ENCODE measurements at regions not wholly inside any gene's neighbourhood (a gene's known extent, or its start where the extent isn't known, plus 50 kb on each side); places are given as distances from the start of the nearest gene placed in this dataset.

DNA sequence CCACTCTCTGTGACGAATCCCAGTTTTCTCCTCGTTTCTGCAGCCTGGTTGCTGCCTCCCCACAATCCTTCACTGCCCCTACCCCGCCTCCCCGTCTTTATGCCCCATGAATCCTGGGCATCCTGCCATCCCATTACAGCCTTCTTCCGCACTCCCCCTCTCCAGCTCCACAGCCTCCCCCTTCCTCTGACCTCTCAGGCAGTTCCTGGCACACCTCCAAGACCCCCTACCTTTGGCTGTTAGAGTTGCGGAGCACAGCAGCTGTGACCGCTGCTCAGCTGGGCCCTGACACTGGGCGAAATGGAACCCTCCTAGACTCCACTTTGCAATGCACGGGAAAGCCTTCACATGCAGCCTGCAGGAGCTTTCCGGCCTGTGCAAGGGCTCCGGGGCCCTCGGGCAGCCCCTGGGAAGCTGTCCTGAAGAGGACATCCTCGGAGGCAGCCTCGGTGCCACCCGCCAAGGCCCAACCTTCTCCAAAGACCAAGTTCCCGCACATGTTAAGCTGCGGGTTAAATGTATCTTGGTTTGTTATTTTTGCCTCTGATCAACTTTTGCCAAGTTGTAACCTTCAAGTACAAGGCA is 400.7 kb upstream of the MKI67 start:
- DNase-seq (ENCODE audit: low read depth in 2 of 2) = peak in 1 of 2 donors; percentile 20

DNA sequence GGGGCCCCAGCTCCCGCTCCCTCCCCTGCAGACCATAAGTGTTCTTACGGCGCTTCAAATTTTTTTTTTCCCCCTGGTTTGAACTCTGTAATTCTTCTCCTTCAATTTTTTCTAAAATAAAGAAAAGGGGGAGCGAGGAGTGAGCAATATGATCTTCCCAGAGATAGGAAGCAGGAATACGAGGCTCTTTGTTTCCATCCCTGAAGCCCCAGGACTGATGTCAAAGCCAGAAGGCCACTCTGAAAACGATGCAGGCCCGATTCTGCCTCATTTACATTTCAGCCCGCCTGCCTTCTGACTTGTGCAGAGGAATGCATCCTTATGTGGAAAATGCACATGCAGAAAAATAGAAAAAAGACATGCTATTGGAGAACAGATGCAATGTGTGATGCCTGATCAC is 401.5 kb upstream of the MKI67 start:
- no peak for DNase-seq (ENCODE audit: low read depth in 2 of 2)

DNA sequence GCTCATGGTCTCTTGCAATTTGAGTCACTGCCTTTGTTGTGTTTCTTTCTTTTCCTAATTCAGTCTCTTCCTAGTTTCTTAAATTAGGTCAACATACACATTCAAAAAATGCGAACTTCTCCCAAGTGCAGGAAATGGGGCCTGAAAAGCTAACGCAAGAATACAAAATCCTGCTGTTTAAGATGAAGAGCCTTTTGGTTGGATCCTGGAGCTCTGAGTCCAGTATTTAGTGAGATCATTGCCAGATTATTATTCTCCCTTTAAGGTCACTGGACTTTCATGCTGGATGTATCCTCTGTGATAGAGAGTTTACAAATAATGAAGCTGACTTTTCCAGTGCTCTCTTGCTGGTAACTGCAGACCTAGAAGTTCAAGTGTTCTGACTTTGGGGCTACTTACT is 401.9 kb upstream of the MKI67 start:
- no peak for DNase-seq (ENCODE audit: low read depth in 2 of 2)

DNA sequence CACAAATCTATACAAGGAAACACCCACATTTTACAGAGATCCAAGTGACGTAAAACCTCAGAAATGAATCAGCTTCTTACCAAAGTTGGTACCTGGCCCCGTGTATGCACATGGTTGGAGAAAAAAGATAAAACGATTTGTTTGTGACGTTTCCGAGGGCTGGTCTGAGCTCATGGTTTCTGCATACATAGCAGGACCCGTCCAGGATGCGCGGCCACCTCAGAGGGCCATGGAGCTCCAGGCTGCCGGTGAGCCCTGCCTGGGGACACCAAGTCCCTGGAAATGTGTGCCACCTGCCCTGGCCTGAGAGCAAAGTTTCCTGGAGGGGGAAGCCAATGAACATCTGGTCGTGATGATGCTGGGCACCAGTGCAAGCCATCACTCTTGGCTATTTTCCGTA is 402.6 kb upstream of the MKI67 start:
- no peak for DNase-seq (ENCODE audit: low read depth in 2 of 2)

DNA sequence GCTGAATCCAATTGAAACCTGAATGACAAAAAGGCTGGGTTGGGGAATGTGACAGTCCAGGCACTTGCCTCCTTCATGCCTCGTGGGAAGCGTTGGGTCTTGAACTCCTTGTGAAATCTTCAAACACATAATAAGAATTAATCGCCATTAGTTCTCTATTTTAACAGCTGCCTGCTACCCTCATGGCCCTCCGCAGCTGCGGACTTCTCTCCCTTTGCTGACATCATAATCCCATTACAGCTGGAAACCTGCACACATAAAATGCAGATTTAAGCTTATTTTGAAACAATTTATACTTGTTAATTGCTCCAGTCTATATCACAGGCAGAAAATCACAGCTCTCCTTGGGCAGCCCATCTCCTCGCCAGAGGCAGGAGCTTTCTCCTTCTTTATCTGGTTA is 403.0 kb upstream of the MKI67 start:
- DNase-seq (ENCODE audit: low read depth in 2 of 2) = no peak

GRCh38 chr10:128530301-128530700 is 404.1 kb upstream of the MKI67 start:
- no peak for DNase-seq (ENCODE audit: low read depth in 2 of 2)

DNA sequence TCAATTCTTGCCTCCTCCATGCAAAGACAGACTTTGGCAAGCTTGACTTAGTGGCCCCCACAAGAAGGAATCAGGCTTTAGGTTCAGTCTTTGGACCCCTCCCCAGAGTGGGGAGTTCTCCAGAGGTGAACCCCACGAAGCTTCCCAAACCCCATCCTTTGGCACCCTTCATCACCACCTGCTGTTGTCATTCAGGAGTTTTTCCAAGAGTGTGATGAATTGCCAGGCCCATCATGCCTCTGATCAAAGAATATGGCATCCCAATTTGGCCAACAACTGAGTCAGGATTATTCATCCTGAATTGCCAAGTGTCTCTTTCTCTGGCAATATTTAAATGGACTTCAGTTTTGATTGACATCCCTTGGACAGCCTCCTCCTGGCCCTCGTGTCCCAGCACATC is 404.7 kb upstream of the MKI67 start:
- no peak for DNase-seq (ENCODE audit: low read depth in 2 of 2)

DNA sequence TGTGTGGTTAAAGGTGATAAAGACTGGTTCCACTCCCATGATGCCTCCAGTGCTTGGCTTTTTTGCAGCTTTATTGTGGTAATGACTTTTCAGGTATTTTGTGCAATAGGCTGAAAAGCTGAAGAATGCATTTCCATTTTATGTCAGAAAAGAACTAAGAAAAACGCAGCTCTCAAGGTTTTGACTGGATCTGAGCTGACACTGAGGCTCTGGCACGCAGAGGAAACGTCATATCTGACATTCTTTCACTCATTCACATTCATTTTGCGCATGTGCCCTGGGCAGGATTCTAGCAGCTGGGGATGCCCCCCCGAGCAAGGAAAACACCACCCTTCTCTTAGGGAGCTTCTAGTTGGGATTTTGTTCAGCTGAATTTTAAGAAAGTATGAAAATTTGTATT is 408.5 kb upstream of the MKI67 start:
- no peak for DNase-seq (ENCODE audit: low read depth in 2 of 2)

DNA sequence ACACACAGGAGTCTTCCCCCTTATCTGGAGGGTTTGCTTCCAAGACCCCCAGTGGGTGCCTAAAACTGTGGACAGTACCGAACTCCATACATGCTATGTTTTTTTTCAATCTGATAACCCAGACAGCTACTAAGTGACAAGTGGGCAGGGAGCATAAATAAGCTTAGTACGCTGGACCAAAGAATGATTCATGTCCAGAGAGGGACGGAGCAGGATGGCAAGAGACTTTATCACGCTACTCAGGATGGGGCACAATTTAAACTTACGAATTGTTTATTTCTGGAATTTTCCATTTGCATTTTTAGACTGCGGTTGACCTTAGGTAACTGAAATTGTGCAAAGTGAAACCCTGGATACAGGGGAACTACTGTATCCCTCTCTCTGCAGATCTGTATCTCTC is 410.0 kb upstream of the MKI67 start:
- DNase-seq (ENCODE audit: low read depth in 2 of 2) = no peak

GRCh38 chr10:128537834-128538330 is 411.7 kb upstream of the MKI67 start:
- no peak for DNase-seq (ENCODE audit: low read depth in 2 of 2)

GRCh38 chr10:128538671-128539070 is 412.4 kb upstream of the MKI67 start:
- DNase-seq (ENCODE audit: low read depth in 2 of 2) = no peak

DNA sequence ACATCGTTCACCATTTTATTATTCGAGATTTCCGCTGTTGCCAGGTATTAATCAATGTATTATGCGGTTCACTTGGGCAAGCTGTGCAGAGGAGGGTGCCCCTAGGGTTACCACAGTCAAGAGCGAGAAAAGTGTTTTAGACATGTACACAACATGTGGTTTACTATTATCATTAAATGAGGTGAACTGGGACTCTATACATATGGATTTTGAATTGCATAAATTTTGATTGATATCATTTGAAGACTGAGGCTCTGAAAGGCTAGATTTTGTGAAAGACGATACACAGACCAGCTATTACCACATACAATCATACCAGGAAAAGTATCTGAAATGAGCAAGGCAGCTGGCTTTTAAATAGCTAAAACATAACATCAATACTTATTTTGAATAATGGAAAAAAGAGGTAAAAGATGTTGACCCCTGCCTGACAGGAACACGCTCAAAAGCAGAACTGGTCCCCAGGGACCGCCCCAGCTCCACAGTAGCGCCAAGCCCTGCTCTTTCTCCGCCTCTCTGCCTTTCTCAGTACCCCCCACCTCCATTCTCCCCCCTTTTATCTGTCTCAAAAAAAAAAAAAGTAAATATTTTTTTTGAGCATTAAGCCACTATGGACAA is 413.4 kb upstream of the MKI67 start:
- DNase-seq (ENCODE audit: low read depth in 2 of 2) = no peak

- DNase-seq (ENCODE audit: low read depth in 2 of 2) = no peak
Measured at GRCh38 chr10:128540128-128540762, 414.0 kb upstream of the MKI67 start.

DNA sequence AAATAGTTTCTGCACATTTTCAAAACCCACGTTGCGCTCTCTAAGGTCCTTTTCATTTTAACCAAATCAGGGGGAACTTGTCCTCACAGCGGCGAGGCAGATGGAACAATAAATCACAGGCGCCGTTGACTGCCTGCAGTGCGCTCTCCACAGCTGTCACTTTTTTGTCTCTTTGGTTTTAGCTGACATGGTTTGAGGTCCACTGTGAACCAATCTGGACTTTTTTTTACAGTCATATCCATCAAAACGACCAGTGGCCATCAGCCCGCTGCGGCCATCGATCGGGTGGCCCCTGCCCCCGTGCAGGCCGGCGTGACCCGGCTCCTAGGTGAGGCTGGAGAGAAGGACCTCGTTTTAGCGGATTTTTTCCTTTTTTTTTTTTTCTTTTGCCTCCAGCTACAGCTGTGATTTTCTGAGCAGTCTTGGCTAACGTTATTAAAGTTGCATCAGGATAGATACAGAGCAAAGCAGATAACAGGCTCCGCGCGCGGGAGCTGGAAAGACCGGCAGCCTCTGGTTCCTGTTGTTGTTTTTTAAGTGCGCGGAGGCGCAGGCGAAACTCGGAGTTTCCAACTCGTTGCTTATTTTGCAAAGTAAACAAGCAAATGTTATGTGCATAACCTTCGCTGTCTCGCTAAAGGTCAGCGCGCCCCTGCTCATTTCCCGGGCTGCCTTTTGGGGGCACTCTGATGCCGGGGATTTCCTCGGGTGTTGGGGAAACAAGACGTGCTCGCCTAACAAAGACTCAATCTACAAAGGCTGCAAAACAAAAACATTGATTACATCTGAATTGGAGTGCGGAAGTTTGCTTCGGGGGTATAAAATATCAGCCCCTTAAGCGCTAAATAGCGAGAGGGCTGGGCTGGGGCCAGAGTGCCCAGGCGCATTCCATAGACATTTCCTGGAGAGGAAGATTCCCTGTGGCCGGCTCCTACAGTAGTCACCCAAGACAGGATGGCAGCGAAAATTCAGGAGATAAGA is 414.8 kb upstream of the MKI67 start:
- no peak for DNase-seq (ENCODE audit: low read depth in 2 of 2)

DNA sequence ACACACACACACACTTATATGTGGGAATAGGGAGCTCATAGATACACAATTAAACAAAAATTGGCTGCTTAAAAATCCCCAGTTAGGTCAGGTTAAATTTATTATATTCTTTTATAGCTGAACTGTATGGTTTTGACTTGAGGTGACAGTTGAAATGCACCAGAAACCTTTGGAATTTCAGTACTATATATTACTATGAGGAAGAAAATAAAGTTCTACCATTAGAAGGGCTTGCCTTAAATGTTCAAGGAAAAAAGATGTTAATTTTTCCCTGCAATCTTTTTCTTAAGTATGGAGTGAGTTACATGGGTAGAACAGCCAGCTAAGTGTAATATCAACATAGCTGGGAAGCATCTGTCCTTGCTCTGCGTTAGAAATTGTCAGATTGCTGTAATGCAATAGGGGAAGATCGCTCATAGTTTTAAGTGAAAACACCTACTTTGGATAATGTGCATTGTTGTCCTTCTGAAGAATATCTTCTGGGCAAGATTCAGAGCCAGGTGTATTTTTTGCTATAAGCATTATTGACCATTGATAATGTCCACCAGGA is 415.8 kb upstream of the MKI67 start:
- no peak for DNase-seq (ENCODE audit: low read depth in 2 of 2)

DNA sequence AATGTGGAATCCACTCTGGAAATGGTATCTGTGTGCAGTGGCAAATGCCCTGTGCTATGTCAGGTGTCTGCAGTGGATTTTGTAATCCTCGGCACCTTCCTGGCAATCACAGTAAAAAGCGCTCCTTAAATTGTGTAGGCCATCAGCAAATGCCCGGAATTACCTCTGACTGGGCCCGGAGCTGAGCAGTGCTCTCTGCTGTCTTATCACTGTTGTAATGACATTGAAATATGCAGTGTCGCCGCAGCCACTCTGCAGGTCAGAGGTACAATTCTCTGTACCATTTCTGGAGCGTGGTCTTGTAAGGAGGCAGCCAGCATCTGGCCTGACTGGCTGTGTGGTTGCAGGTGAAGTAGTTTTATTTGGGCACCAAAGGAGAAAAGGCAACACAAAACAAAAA is 416.4 kb upstream of the MKI67 start:
- no peak for DNase-seq (ENCODE audit: low read depth in 2 of 2)

- DNase-seq (ENCODE audit: low read depth in 2 of 2) = no peak
Measured at GRCh38 chr10:128543151-128543550, 416.9 kb upstream of the MKI67 start.

GRCh38 chr10:128545216-128545615 is 419.0 kb upstream of the MKI67 start:
- no peak for DNase-seq (ENCODE audit: low read depth in 2 of 2)

GRCh38 chr10:128546651-128547165 is 420.5 kb upstream of the MKI67 start:
- DNase-seq (ENCODE audit: low read depth in 2 of 2) = no peak

GRCh38 chr10:128549101-128549608 is 422.9 kb upstream of the MKI67 start:
- DNase-seq (ENCODE audit: low read depth in 2 of 2) = no peak

GRCh38 chr10:128550045-128550444 is 423.8 kb upstream of the MKI67 start:
- no peak for DNase-seq (ENCODE audit: low read depth in 2 of 2)

All from dermis microvascular lymphatic vessel endothelial cell (primary cell).